Activated T-helper 1 cell treated with anti-CD3 and anti-CD28 coated beads, Interleukin-12 subunit alpha, Interleukin-12 subunit beta, Interleukin-2, Interleukin-4 antibody, amounts not matched to agents 30 ng/mL and 10 ng/mL and 1 ng/mL, durations not matched to agents 14 hours and 24 hours and 36 hours (primary cell): ENCODE measurements at regions not wholly inside any gene's neighbourhood (a gene's known extent, or its start where the extent isn't known, plus 50 kb on each side); places are given as distances from the start of the nearest gene placed in this dataset.

Source experiments
- DNase-seq: peaks from one replicate; pipeline ENCODE4 v3.0.0; 2021; ENCODE audit warnings: low spot score
- H3K27ac Mint-ChIP-seq: one replicate; pipeline ENCODE4 v1.8.0; 2021; ENCODE audit warnings: mild to moderate bottlenecking, mixed read lengths
- H3K27me3 Mint-ChIP-seq: one replicate; pipeline ENCODE4 v1.8.0; 2022; ENCODE audit warnings: mild to moderate bottlenecking, moderate library complexity, mixed read lengths; ENCODE audit not compliant: insufficient read depth
- H3K36me3 Mint-ChIP-seq: one replicate; pipeline ENCODE4 v1.8.0; 2021; ENCODE audit warnings: low read depth, mixed read lengths
- H3K4me1 Mint-ChIP-seq: one replicate; pipeline ENCODE4 v1.8.0; 2021; ENCODE audit warnings: low read depth, mixed read lengths
- H3K4me3 Mint-ChIP-seq: one replicate; pipeline ENCODE4 v1.8.0; 2021; ENCODE audit warnings: mild to moderate bottlenecking, moderate library complexity, mixed read lengths
- H3K9me3 Mint-ChIP-seq: one replicate; pipeline ENCODE4 v1.8.0; 2021; ENCODE audit warnings: mixed read lengths
- intact Hi-C: fragments of 100-400 bp; cut with micrococcal nuclease; formaldehyde crosslinking; loops from one replicate; pipeline ENCODE4 v1.15.1; 2024

- H3K4me1 Mint-ChIP-seq, result no peaks in the 10 kb centered on the region
- H3K27ac Mint-ChIP-seq, result no peak overlapping the region
- no peaks in the 10 kb centered on the region for H3K9me3 Mint-ChIP-seq
- H3K36me3 Mint-ChIP-seq, result no peaks in the 10 kb centered on the region
- H3K27me3 Mint-ChIP-seq, result peaks cover 30% of the 10 kb centered on the region
- intact Hi-C loops, result no loop called here
- no peak overlapping the region for H3K4me3 Mint-ChIP-seq
- DNase-seq, result no peak
These were observed 102.7 kb upstream of the UMPS start for GRCh38 chr3:124627501-124627908.

GRCh38 chr3:124628863-124629262 lies 101.4 kb upstream of the UMPS start:
- no peak for DNase-seq
- H3K36me3 Mint-ChIP-seq, result no peaks in the 10 kb centered on the region
- H3K4me1 Mint-ChIP-seq, result no peaks in the 10 kb centered on the region
- H3K27me3 Mint-ChIP-seq, result peaks cover 35% of the 10 kb centered on the region
- no peak overlapping the region for H3K27ac Mint-ChIP-seq
- intact Hi-C loops, result no loop called here
- H3K9me3 Mint-ChIP-seq, result no peaks in the 10 kb centered on the region
- H3K4me3 Mint-ChIP-seq, result no peak overlapping the region

- Mint-ChIP-seq H3K4me1 (no peaks in the 10 kb centered on the region), H3K27ac (no peak overlapping the region), H3K4me3 (no peak overlapping the region), H3K9me3 (no peaks in the 10 kb centered on the region), H3K36me3 (no peaks in the 10 kb centered on the region), H3K27me3 (peaks cover 38% of the 10 kb centered on the region)
- DNase-seq, result no peak
- intact Hi-C loops, result no loop called here
These were observed 100.8 kb upstream of the UMPS start for GRCh38 chr3:124629497-124629896.

GRCh38 chr3:124630960-124631359 lies 99.3 kb upstream of the UMPS start:
- no peaks in the 10 kb centered on the region for H3K9me3 Mint-ChIP-seq
- no peaks in the 10 kb centered on the region for H3K36me3 Mint-ChIP-seq
- peaks cover 43% of the 10 kb centered on the region for H3K27me3 Mint-ChIP-seq
- H3K27ac Mint-ChIP-seq, result no peak overlapping the region
- no peak for DNase-seq
- H3K4me3 Mint-ChIP-seq, result no peak overlapping the region
- peaks cover 8% of the 10 kb centered on the region for H3K4me1 Mint-ChIP-seq
- intact Hi-C loops, result no loop called here

GRCh38 chr3:124631727-124632126 lies 98.5 kb upstream of the UMPS start:
- intact Hi-C loops, result no loop called here
- H3K4me3 Mint-ChIP-seq, result no peak overlapping the region

GRCh38 chr3:124632566-124633140 lies 97.6 kb upstream of the UMPS start:
- Mint-ChIP-seq H3K9me3 (no peaks in the 10 kb centered on the region), H3K4me3 (no peak overlapping the region), H3K4me1 (peaks cover 24% of the 10 kb centered on the region), H3K36me3 (no peaks in the 10 kb centered on the region), H3K27ac (no peak overlapping the region), H3K27me3 (peaks cover 56% of the 10 kb centered on the region)
- DNase-seq, result no peak
- intact Hi-C loops, result no loop called here

More at GRCh38 chr3:124631727-124632126, 98.5 kb upstream of the UMPS start:
- H3K27ac Mint-ChIP-seq, result no peak overlapping the region
- H3K9me3 Mint-ChIP-seq, result no peaks in the 10 kb centered on the region
- H3K27me3 Mint-ChIP-seq, result peaks cover 49% of the 10 kb centered on the region
- DNase-seq, result no peak
- H3K36me3 Mint-ChIP-seq, result no peaks in the 10 kb centered on the region
- H3K4me1 Mint-ChIP-seq, result peaks cover 16% of the 10 kb centered on the region

- Mint-ChIP-seq H3K27me3 (peaks cover 61% of the 10 kb centered on the region), H3K27ac (no peak overlapping the region), H3K4me3 (no peak overlapping the region), H3K36me3 (no peaks in the 10 kb centered on the region), H3K4me1 (peaks cover 24% of the 10 kb centered on the region), H3K9me3 (no peaks in the 10 kb centered on the region)
- intact Hi-C loops, result no loop called here
- DNase-seq, result no peak
These were observed 96.7 kb upstream of the UMPS start for GRCh38 chr3:124633524-124633923.

- intact Hi-C loops, result loop anchor here (5.0 kb wide), 1 partner anchor 98 kb away; the partner anchor contains the start of gene UMPS
- H3K36me3 Mint-ChIP-seq, result no peaks in the 10 kb centered on the region
- H3K4me1 Mint-ChIP-seq, result peaks cover 31% of the 10 kb centered on the region
- H3K9me3 Mint-ChIP-seq, result no peaks in the 10 kb centered on the region
- H3K27ac Mint-ChIP-seq, result no peak overlapping the region
- no peak for DNase-seq
- peaks cover 57% of the 10 kb centered on the region for H3K27me3 Mint-ChIP-seq
- H3K4me3 Mint-ChIP-seq, result no peak overlapping the region
These were observed 95.8 kb upstream of the UMPS start for GRCh38 chr3:124634210-124635168.

- no peak overlapping the region for H3K27ac Mint-ChIP-seq
- H3K4me3 Mint-ChIP-seq, result no peak overlapping the region
- H3K27me3 Mint-ChIP-seq, result peaks cover 51% of the 10 kb centered on the region
- no peaks in the 10 kb centered on the region for H3K36me3 Mint-ChIP-seq
- DNase-seq, result no peak
- no peaks in the 10 kb centered on the region for H3K9me3 Mint-ChIP-seq
- H3K4me1 Mint-ChIP-seq, result peaks cover 38% of the 10 kb centered on the region
- intact Hi-C loops, result loop anchor here (5.0 kb wide), 1 partner anchor 97 kb away; the partner anchor contains the start of gene UMPS
These were observed 95.1 kb upstream of the UMPS start for GRCh38 chr3:124635169-124635539.

GRCh38 chr3:124636101-124636862 lies 94.0 kb upstream of the UMPS start:
- Mint-ChIP-seq H3K4me1 (peaks cover 49% of the 10 kb centered on the region), H3K27ac (no peak overlapping the region), H3K27me3 (peaks cover 47% of the 10 kb centered on the region), H3K9me3 (no peaks in the 10 kb centered on the region), H3K36me3 (no peaks in the 10 kb centered on the region), H3K4me3 (no peak overlapping the region)
- no peak for DNase-seq
- intact Hi-C loops, result loop anchor here (5.0 kb wide), 1 partner anchor 96 kb away; the partner anchor contains the start of gene UMPS

GRCh38 chr3:124636863-124637296 lies 93.4 kb upstream of the UMPS start:
- Mint-ChIP-seq H3K36me3 (no peaks in the 10 kb centered on the region), H3K27ac (no peak overlapping the region), H3K9me3 (no peaks in the 10 kb centered on the region), H3K27me3 (peaks cover 49% of the 10 kb centered on the region), H3K4me1 (peaks cover 52% of the 10 kb centered on the region), H3K4me3 (no peak overlapping the region)
- intact Hi-C loops, result loop anchor here (5.0 kb wide), 1 partner anchor 95 kb away; the partner anchor contains the start of gene UMPS
- no peak for DNase-seq

- Mint-ChIP-seq H3K4me3 (peak overlapping the region; percentile 62), H3K9me3 (no peaks in the 10 kb centered on the region), H3K27me3 (peaks cover 52% of the 10 kb centered on the region), H3K4me1 (peaks cover 52% of the 10 kb centered on the region), H3K27ac (peak overlapping the region; percentile 80), H3K36me3 (no peaks in the 10 kb centered on the region)
- DNase-seq, result no peak
- intact Hi-C loops, result loop anchor here (1.0 to 5.0 kb wide), 5 partner anchors 11 to 93 kb away; partner anchors contain the start of gene UMPS
These were observed 90.6 kb upstream of the UMPS start for GRCh38 chr3:124639406-124640237.
